ENCODE measurements at regions not wholly inside any gene's neighbourhood (a gene's known extent, or its start where the extent isn't known, plus 50 kb on each side); places are given as distances from the start of the nearest gene placed in this dataset.

GRCh38 chr12:38116968-38117367 lies 199.6 kb upstream of the ALG10B start:
- in situ Hi-C loops (cut with MboI; ENCODE audit: low sequenced_read_pairs) = no loop called here

More at GRCh38 chr12:38116968-38117367, 199.6 kb upstream of the ALG10B start:
- H3K36me3 ChIP-seq (ENCODE audit: control insufficient read depth, insufficient read depth, low read length) = no peaks in the 10 kb centered on the region
- H2BK20ac ChIP-seq (ENCODE audit: low read depth, low read length) = no peak overlapping the region
- H3K4me3 ChIP-seq (ENCODE audit: insufficient read depth, low read depth, low read length) = no peak overlapping the region
- TF ChIP-seq CEBPB (IDR thresholded peaks at IDR 0.05; ENCODE audit: low read depth, low read length) (no peak), FOS (IDR thresholded peaks at IDR 0.05; ENCODE audit: low read depth, low read length) (no peak), MAFK (IDR thresholded peaks at IDR 0.05; ENCODE audit: low read depth, low read length) (no peak), BHLHE40 (IDR thresholded peaks at IDR 0.05; ENCODE audit: low read depth, low read length) (no peak), CTCF (conservative IDR thresholded peaks at IDR 0.05; ENCODE audit: low read depth, low read length) (no peak), SMC3 (IDR thresholded peaks at IDR 0.05; ENCODE audit: low read depth, low read length) (no peak), RCOR1 (IDR thresholded peaks at IDR 0.05; ENCODE audit: insufficient replicate concordance, low read length) (no peak)
- TF ChIP-seq, protein P1, sequence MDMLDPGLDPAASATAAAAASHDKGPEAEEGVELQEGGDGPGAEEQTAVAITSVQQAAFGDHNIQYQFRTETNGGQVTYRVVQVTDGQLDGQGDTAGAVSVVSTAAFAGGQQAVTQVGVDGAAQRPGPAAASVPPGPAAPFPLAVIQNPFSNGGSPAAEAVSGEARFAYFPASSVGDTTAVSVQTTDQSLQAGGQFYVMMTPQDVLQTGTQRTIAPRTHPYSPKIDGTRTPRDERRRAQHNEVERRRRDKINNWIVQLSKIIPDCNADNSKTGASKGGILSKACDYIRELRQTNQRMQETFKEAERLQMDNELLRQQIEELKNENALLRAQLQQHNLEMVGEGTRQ (IDR thresholded peaks at IDR 0.05; ENCODE audit: low read depth, low read length) = no peak
- no peak overlapping the region for H2BK15ac ChIP-seq (ENCODE audit: low read depth, low read length)
- H3K79me1 ChIP-seq (ENCODE audit: low read depth in 1 of 2, low read length in 2 of 2) = no peaks in the 10 kb centered on the region
- DNase-seq = no peak
- no peak overlapping the region for H2BK120ac ChIP-seq (ENCODE audit: low read depth, low read length)
- no peak overlapping the region for H3K9ac ChIP-seq (ENCODE audit: low read depth, low read length)
- H3K56ac ChIP-seq (ENCODE audit: extremely low read depth, insufficient read depth, low read length) = no peak overlapping the region
- H2BK5ac ChIP-seq (ENCODE audit: low read depth, low read length, poor library complexity, severe bottlenecking) = no peak overlapping the region
- no peak overlapping the region for H3K23ac ChIP-seq (ENCODE audit: low read depth, low read length)
- ATAC-seq (ENCODE audit: low read depth) = no peak
- intact Hi-C loops (cut with micrococcal nuclease) = no loop called here
- no peak overlapping the region for H2AFZ ChIP-seq (replicated peaks; ENCODE audit: low read length, poor library complexity)
- no peaks in the 10 kb centered on the region for H3K9me1 ChIP-seq (ENCODE audit: insufficient read depth, low read length)
- H3K4me1 ChIP-seq (ENCODE audit: control insufficient read depth, insufficient read depth, low read length) = no peaks in the 10 kb centered on the region
- dilution Hi-C loops (cut with HindIII; ENCODE audit: low sequenced_read_pairs, unreplicated experiment) = no loop called here
- H4K20me1 ChIP-seq (ENCODE audit: insufficient read depth, low read length) = no peaks in the 10 kb centered on the region
- no TSS peak for BruUV-seq (replicated peaks)
- no peak overlapping the region for H4K91ac ChIP-seq (ENCODE audit: insufficient read depth, low read depth, low read length)
- H2AK5ac ChIP-seq (ENCODE audit: low read depth, low read length) = no peak overlapping the region
- POLR2A ChIA-PET (ENCODE audit: unreplicated experiment) = no interaction called here
- no peak overlapping the region for H3K18ac ChIP-seq (ENCODE audit: low read depth, low read length)
- H3K27ac ChIP-seq (ENCODE audit: insufficient read depth, low read length) = no peak overlapping the region
- no peak overlapping the region for H4K8ac ChIP-seq (ENCODE audit: low read depth in 2 of 2, low read length in 2 of 2)
- peaks cover 18% of the 10 kb centered on the region for H3K9me3 ChIP-seq (ENCODE audit: control insufficient read depth, insufficient read depth, low read length)
- H3K14ac ChIP-seq (replicated peaks; ENCODE audit: low read depth, low read length) = no peak overlapping the region
- CTCF ChIA-PET = no interaction called here
- H4K5ac ChIP-seq (ENCODE audit: low read depth, low read length) = no peak overlapping the region
- no peak overlapping the region for H3K4ac ChIP-seq (ENCODE audit: low read depth, low read length)
- WGBS, 2 experiments (ENCODE audit: extremely low coverage in 2 of 2, insufficient read length in 1 of 2) = 17% methylated on average over 1 of the region's 5 CpGs; no CpG with 5 or more reads in 1 of the 2 experiments
- no peaks in the 10 kb centered on the region for H3K27me3 ChIP-seq (ENCODE audit: control insufficient read depth, insufficient read depth, low read length)
- H3K4me2 ChIP-seq (ENCODE audit: low read depth, low read length) = no peak overlapping the region
- no peak overlapping the region for H2AK9ac ChIP-seq (replicated peaks; ENCODE audit: low read depth, low read length, poor library complexity)
